ENCODE measurements at regions not wholly inside any gene's neighbourhood (a gene's known extent, or its start where the extent isn't known, plus 50 kb on each side); places are given as distances from the start of the nearest gene placed in this dataset.
"Not testable (repeated sequence)": the region's sequence is repeated elsewhere in the genome, so short reads cannot be mapped to it uniquely, and the experiment has no call there.

GRCh38 chr11:16511116-16512114 is 155.1 kb upstream of the SOX6 start:
- TF ChIP-seq CTCF (conservative IDR thresholded peaks at IDR 0.05; ENCODE audit: low read length): no peak
- no peak for DNase-seq (ENCODE audit: low read depth)
- no peak overlapping the region for H3K4me3 ChIP-seq (ENCODE audit: low read length)

- no peak for DNase-seq (ENCODE audit: low read depth)
- H3K4me3 ChIP-seq (ENCODE audit: low read length): no peak overlapping the region
- no peak for TF ChIP-seq CTCF (conservative IDR thresholded peaks at IDR 0.05; ENCODE audit: low read length)
These were observed 149.1 kb upstream of the SOX6 start for GRCh38 chr11:16505481-16505880.

- H3K4me3 ChIP-seq (ENCODE audit: low read length): not testable (repeated sequence)
These were observed 147.5 kb upstream of the SOX6 start for GRCh38 chr11:16503891-16504290.

GRCh38 chr11:16494918-16495691 is 138.8 kb upstream of the SOX6 start:
- no peak overlapping the region for H3K4me3 ChIP-seq (ENCODE audit: low read length)
- DNase-seq (ENCODE audit: low read depth): no peak
- no peak for TF ChIP-seq CTCF (conservative IDR thresholded peaks at IDR 0.05; ENCODE audit: low read length)

More at GRCh38 chr11:16503891-16504290, 147.5 kb upstream of the SOX6 start:
- DNase-seq (ENCODE audit: low read depth): not testable (repeated sequence)

- TF ChIP-seq CTCF (conservative IDR thresholded peaks at IDR 0.05; ENCODE audit: low read length): no peak
- DNase-seq (ENCODE audit: low read depth): no peak
These were observed 128.1 kb upstream of the SOX6 start for GRCh38 chr11:16484434-16484833.

GRCh38 chr11:16474659-16475058 is 118.3 kb upstream of the SOX6 start:
- no peak for DNase-seq (ENCODE audit: low read depth)
- no peak overlapping the region for H3K4me3 ChIP-seq (ENCODE audit: low read length)
- no peak for TF ChIP-seq CTCF (conservative IDR thresholded peaks at IDR 0.05; ENCODE audit: low read length)

More at GRCh38 chr11:16484434-16484833, 128.1 kb upstream of the SOX6 start:
- H3K4me3 ChIP-seq (ENCODE audit: low read length): no peak overlapping the region

GRCh38 chr11:16469968-16470367 is 113.6 kb upstream of the SOX6 start:
- no peak for TF ChIP-seq CTCF (conservative IDR thresholded peaks at IDR 0.05; ENCODE audit: low read length)
- H3K4me3 ChIP-seq (ENCODE audit: low read length): no peak overlapping the region
- no peak for DNase-seq (ENCODE audit: low read depth)
